ENCODE measurements at regions not wholly inside any gene's neighbourhood (a gene's known extent, or its start where the extent isn't known, plus 50 kb on each side); places are given as distances from the start of the nearest gene placed in this dataset.
"Not testable (repeated sequence)": the region's sequence is repeated elsewhere in the genome, so short reads cannot be mapped to it uniquely, and the experiment has no call there.

- Mint-ChIP-seq H3K36me3 (ENCODE audit: low read depth) (no peaks in the 10 kb centered on the region), H3K27ac (no peak overlapping the region), H3K9me3 (no peaks in the 10 kb centered on the region), H3K4me3 (no peak overlapping the region), H3K27me3 (ENCODE audit: low read depth) (peaks cover 9% of the 10 kb centered on the region), H3K4me1 (ENCODE audit: low read depth) (peaks cover 18% of the 10 kb centered on the region)
- intact Hi-C loops (cut with micrococcal nuclease): loop anchor here (10.0 kb wide), 1 partner anchor 352 kb away; no protein-coding TSS in a partner anchor
- CTCF ChIA-PET: no interaction called here
- no peak for DNase-seq
Measured at GRCh38 chr13:50527188-50527587, 316.3 kb downstream of the DLEU7 start.

- H3K36me3 Mint-ChIP-seq (ENCODE audit: low read depth): no peaks in the 10 kb centered on the region
- no peaks in the 10 kb centered on the region for H3K9me3 Mint-ChIP-seq
- H3K4me1 Mint-ChIP-seq (ENCODE audit: low read depth): peaks cover 18% of the 10 kb centered on the region
- no peak overlapping the region for H3K4me3 Mint-ChIP-seq
- no peak overlapping the region for H3K27ac Mint-ChIP-seq
- no peak for DNase-seq
- CTCF ChIA-PET: no interaction called here
- intact Hi-C loops (cut with micrococcal nuclease): loop anchor here (10.0 kb wide), 1 partner anchor 353 kb away; no protein-coding TSS in a partner anchor
- peaks cover 13% of the 10 kb centered on the region for H3K27me3 Mint-ChIP-seq (ENCODE audit: low read depth)
Measured at GRCh38 chr13:50527612-50528509, 315.6 kb downstream of the DLEU7 start.

DNA sequence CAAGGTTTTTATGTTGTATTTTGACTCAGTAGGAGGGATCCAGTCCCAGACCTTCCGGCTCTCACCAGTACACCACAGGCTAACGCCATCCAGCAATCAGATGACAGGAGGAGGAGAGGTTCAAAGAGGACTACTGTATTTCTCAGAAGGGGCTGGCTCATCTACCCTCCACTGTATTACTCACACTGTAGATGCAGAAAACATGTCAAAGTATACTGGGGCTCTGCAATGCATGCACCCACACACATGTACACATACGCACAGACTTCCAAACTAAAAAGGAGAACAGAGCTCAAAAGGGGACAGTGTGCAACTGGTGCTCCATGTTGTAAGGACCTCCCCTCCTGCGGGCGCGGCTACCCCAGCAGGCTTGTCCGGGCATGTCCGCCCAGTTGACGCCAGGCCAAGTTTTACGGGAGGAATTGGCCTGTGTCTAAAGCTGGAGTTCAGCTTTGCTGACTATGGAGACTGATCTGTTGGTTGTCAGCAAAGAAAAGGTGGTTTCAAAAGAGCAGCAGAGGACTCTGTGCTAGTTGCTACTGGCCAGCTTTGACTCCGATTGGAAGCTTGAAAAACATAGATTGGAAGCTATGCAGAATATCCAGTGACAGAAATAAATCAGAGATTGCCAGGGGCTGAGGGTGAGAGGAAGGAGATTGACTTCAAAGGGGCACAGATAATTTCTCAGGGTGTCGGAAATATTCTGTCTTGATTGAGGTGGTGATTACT lies 314.2 kb downstream of the DLEU7 start:
- Mint-ChIP-seq H3K4me3 (no peak overlapping the region), H3K4me1 (ENCODE audit: low read depth) (peaks cover 18% of the 10 kb centered on the region), H3K9me3 (no peaks in the 10 kb centered on the region), H3K36me3 (ENCODE audit: low read depth) (no peaks in the 10 kb centered on the region), H3K27me3 (ENCODE audit: low read depth) (peaks cover 13% of the 10 kb centered on the region), H3K27ac (no peak overlapping the region)
- CTCF ChIA-PET: interaction anchor here (1.0 kb wide), 2 partner anchors 13 to 271 kb away, joined by 3 to 4 read pairs; no protein-coding TSS in a partner anchor
- intact Hi-C loops (cut with micrococcal nuclease): loop anchor here (1.0 to 10.0 kb wide), 2 partner anchors 100 to 355 kb away; no protein-coding TSS in a partner anchor
- peak; percentile 49 for DNase-seq

DNA sequence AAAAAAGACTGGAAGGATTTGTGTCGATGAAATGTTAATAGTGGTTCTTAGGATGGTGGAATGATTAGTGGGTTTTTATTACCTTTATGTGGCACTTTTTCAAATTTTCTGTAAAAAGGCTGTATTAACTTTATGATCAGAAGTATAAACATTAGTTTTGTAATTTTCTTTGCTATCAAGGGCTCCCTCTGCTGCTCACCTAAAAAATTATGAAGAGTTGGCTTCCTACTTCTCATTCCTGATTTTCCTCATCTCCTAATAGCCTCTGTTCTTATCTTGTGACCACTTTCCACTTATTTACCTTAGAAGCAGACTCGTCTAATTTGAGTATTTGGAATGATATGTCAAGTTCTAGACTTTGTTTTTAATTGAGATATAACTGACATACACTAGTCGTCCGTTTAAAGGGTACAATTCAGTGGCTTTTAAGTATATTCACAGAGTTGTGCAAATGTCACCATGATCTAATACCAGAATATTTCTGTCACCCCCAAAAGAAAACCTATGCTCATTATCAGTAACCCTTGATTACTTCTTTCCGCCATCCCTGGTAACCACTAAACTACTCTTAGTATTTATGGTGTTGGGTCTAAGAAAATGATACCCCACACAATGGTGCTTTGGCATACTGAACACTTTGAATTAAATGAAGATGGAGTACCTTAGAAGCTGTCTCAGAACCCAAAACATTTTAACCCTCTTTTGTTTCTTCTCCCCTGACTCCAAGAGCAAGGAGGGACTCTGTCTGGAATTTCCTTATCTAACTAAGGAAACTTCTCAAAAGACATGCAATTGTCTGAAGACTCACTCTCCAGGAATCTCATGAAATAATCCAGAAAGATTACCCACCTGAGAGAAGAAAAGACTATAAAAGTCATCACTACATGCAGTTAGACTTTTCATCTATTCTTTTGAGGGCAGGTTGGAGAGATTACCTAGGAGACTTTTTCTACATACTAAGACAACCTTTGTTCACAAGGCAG lies 311.3 kb downstream of the DLEU7 start:
- peaks cover 7% of the 10 kb centered on the region for H3K27me3 Mint-ChIP-seq (ENCODE audit: low read depth)
- DNase-seq: no peak
- intact Hi-C loops (cut with micrococcal nuclease): loop anchor here (1.0 to 2.0 kb wide), 6 partner anchors 269 to 556 kb away; partner anchors contain the start of gene TRIM13
- peaks cover 14% of the 10 kb centered on the region for H3K4me1 Mint-ChIP-seq (ENCODE audit: low read depth)
- peaks cover 11% of the 10 kb centered on the region for H3K36me3 Mint-ChIP-seq (ENCODE audit: low read depth)
- H3K4me3 Mint-ChIP-seq: no peak overlapping the region
- peaks cover 15% of the 10 kb centered on the region for H3K9me3 Mint-ChIP-seq
- no peak overlapping the region for H3K27ac Mint-ChIP-seq
- CTCF ChIA-PET: interaction anchor here (0.5 to 1.2 kb wide), 5 partner anchors 101 to 556 kb away, joined by 3 to 6 read pairs (median 3); partner anchors contain the start of gene TRIM13

- Mint-ChIP-seq H3K36me3 (ENCODE audit: low read depth) (peaks cover 11% of the 10 kb centered on the region), H3K27me3 (ENCODE audit: low read depth) (peaks cover 10% of the 10 kb centered on the region), H3K27ac (no peak overlapping the region), H3K9me3 (peaks cover 18% of the 10 kb centered on the region), H3K4me1 (ENCODE audit: low read depth) (no peaks in the 10 kb centered on the region), H3K4me3 (no peak overlapping the region)
- DNase-seq: no peak
- CTCF ChIA-PET: no interaction called here
- intact Hi-C loops (cut with micrococcal nuclease): no loop called here
Measured at GRCh38 chr13:50535050-50535449, 308.4 kb downstream of the DLEU7 start.

DNA sequence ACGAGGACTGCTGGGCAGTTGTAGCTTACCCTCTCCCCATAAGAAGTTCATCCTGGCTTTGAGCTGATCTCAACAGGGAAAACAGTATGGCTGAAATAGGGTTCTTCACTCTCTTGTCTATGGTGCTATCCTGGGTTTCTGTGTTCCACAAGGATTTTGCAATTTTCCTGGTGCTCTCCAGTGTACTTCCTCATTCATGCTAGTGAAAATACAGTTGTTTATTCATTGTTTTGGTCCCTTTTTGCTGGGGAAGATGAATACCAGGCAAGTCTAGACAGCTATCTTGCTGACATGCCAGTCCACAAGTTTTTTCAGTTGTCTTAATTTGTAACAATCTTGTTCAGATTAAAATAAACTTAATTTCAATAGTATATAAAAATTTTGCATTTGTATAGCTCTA lies 306.5 kb downstream of the DLEU7 start:
- H3K27me3 Mint-ChIP-seq (ENCODE audit: low read depth): peaks cover 12% of the 10 kb centered on the region
- H3K27ac Mint-ChIP-seq: no peak overlapping the region
- H3K4me3 Mint-ChIP-seq: no peak overlapping the region
- no peak for DNase-seq
- H3K36me3 Mint-ChIP-seq (ENCODE audit: low read depth): peaks cover 11% of the 10 kb centered on the region
- CTCF ChIA-PET: no interaction called here
- H3K4me1 Mint-ChIP-seq (ENCODE audit: low read depth): no peaks in the 10 kb centered on the region
- H3K9me3 Mint-ChIP-seq: peaks cover 18% of the 10 kb centered on the region
- intact Hi-C loops (cut with micrococcal nuclease): no loop called here

DNA sequence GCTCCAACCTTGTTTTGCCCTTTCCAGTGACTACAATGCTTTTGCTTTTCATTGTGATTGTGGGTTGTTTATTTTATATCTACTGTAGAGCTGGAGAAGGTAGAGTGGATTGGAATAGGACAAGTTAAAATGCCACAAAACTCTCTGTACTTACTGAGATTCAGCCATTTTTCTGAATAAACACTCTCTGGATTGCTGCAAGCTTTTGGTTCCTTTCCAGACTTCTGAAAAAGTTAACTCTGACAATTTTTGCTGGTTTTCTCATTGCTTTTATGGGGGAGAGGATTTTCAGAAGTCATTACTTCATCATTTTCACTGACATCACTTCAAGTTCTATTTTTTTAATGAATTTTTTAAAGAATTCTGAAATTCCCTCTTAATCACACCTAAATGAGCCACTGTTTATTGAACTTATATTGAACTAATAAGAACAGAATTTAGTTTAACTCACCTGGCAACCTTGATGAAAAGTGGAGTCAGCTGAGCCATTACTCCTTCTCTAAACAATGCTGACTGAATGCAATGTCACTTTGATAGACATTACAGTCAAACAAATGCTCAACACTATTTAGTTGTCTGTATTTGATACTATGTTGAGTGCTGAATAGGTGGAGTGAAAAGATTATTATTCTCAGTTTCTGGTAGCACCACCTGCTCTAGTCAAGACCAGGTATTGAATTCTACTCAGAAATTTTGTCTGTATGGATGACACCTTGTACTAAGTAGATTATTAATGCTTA lies 303.5 kb downstream of the DLEU7 start:
- no peaks in the 10 kb centered on the region for H3K4me1 Mint-ChIP-seq (ENCODE audit: low read depth)
- intact Hi-C loops (cut with micrococcal nuclease): no loop called here
- DNase-seq: no peak
- H3K36me3 Mint-ChIP-seq (ENCODE audit: low read depth): peaks cover 8% of the 10 kb centered on the region
- H3K27me3 Mint-ChIP-seq (ENCODE audit: low read depth): peaks cover 9% of the 10 kb centered on the region
- no peak overlapping the region for H3K27ac Mint-ChIP-seq
- peaks cover 16% of the 10 kb centered on the region for H3K9me3 Mint-ChIP-seq
- CTCF ChIA-PET: no interaction called here
- no peak overlapping the region for H3K4me3 Mint-ChIP-seq

DNA sequence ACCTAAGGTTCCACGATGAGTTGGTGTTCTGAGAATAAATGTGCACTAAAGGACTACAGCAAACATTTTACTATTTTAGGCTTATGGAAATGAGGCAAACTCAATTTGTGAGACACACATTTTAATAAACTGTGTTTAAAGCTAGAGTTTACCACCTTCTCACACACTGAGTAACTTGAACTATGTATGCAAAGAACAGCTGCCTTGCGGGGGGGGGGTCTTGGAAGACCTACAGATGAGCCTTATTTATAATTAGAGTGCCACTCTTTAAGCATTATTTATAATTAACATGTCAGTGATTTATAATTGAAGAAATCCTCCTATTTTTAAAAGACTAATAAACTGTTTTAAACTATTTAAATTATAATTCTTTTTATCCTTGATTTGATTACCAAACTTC lies 300.4 kb downstream of the DLEU7 start:
- intact Hi-C loops (cut with micrococcal nuclease): no loop called here
- Mint-ChIP-seq H3K27me3 (ENCODE audit: low read depth) (peaks cover 9% of the 10 kb centered on the region), H3K4me3 (no peak overlapping the region), H3K36me3 (ENCODE audit: low read depth) (no peaks in the 10 kb centered on the region), H3K27ac (no peak overlapping the region), H3K9me3 (peaks cover 3% of the 10 kb centered on the region), H3K4me1 (ENCODE audit: low read depth) (no peaks in the 10 kb centered on the region)
- CTCF ChIA-PET: no interaction called here
- DNase-seq: no peak

DNA sequence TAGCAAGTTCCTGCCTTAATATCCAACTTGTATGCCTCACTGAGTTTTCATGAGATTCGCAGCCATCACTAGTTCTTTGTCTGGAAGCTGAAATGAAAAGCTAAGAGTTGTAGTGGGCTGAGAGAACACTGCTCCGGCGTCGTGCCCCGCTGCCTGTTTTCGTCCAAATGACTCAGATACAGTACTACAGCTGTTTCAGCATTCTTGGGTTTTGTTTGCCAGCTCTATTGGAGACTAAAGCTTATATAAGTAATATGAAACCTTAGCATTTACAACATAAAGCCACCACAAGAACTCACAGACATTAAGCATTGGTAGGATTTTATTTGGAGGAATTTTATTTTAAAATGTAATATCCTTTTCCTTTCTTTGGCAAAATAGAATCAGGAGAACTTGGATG lies 299.7 kb downstream of the DLEU7 start:
- Mint-ChIP-seq H3K9me3 (no peaks in the 10 kb centered on the region), H3K36me3 (ENCODE audit: low read depth) (no peaks in the 10 kb centered on the region), H3K27ac (no peak overlapping the region), H3K4me1 (ENCODE audit: low read depth) (no peaks in the 10 kb centered on the region), H3K4me3 (no peak overlapping the region), H3K27me3 (ENCODE audit: low read depth) (peaks cover 6% of the 10 kb centered on the region)
- intact Hi-C loops (cut with micrococcal nuclease): no loop called here
- DNase-seq: no peak
- CTCF ChIA-PET: no interaction called here

- intact Hi-C loops (cut with micrococcal nuclease): no loop called here
- Mint-ChIP-seq H3K9me3 (no peaks in the 10 kb centered on the region), H3K27ac (no peak overlapping the region), H3K4me1 (ENCODE audit: low read depth) (no peaks in the 10 kb centered on the region), H3K4me3 (no peak overlapping the region), H3K36me3 (ENCODE audit: low read depth) (no peaks in the 10 kb centered on the region), H3K27me3 (ENCODE audit: low read depth) (peaks cover 3% of the 10 kb centered on the region)
- CTCF ChIA-PET: no interaction called here
- no peak for DNase-seq
Measured at GRCh38 chr13:50544211-50544610, 299.3 kb downstream of the DLEU7 start.

DNA sequence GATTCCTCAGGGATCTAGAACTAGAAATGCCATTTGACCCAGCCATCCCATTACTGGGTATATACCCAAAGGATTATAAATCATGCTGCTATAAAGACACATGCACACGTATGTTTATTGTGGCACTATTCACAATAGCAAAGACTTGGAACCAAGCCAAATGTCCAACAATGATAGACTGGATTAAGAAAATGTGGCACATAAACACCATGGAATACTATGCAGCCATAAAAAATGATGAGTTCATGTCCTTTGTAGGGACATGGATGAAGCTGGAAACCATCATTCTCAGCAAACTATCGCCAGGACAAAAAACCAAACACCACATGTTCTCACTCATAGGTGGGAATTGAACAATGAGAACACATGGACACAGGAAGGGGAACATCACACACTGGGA lies 296.3 kb downstream of the DLEU7 start:
- DNase-seq; H3K27me3 Mint-ChIP-seq (ENCODE audit: low read depth); H3K36me3 Mint-ChIP-seq (ENCODE audit: low read depth); H3K4me1 Mint-ChIP-seq (ENCODE audit: low read depth); H3K4me3 Mint-ChIP-seq; H3K9me3 Mint-ChIP-seq; intact Hi-C loops (cut with micrococcal nuclease); H3K27ac Mint-ChIP-seq: not testable (repeated sequence)
- CTCF ChIA-PET: interaction anchor here (0.6 to 1.5 kb wide), 2 partner anchors 142 to 571 kb away, joined by 3 to 4 read pairs; no protein-coding TSS in a partner anchor
